HepG2 (cell line): ENCODE measurements at regions not wholly inside any gene's neighbourhood (a gene's known extent, or its start where the extent isn't known, plus 50 kb on each side); places are given as distances from the start of the nearest gene placed in this dataset.
"Not testable (repeated sequence)": the region's sequence is repeated elsewhere in the genome, so short reads cannot be mapped to it uniquely, and the experiment has no call there.

ENCODE experiments used
- ATAC-seq: fragments of 200-7000 bp; cut with Tn5 transposase; 3 replicates; pipeline ENCODE4 v1.9.1; 2020; ENCODE audit warnings: mild to moderate bottlenecking, moderate library complexity
- BruUV-seq: library from RNA; stranded (reverse); fragments of 400-500 nt; replicated peaks from 2 replicates; lab custom pipeline; 2021; lab: Mats Ljungman, UMichigan
- CTCF ChIA-PET: fragments of 300-600 bp; formaldehyde crosslinking; extraction: SDS; loops from one replicate; lab custom pipeline; 2021; ENCODE audit warnings: low total read pairs, inconsistent platforms, low intra/inter-chr PET ratio; lab: Yijun Ruan, JAX
- POLR2A ChIA-PET: fragments of 350-600 bp; sonication (Branson Sonifier 250); formaldehyde crosslinking; loops from one replicate; lab custom pipeline; 2020; ENCODE audit warnings: antibody characterized with exemption, inconsistent platforms; lab: Yijun Ruan, JAX
- DNase-seq: peaks from one replicate; pipeline ENCODE4 v3.0.0-alpha.2; 2015; ENCODE audit warnings: low spot score
- FAIRE-seq: peaks from 3 replicates; lab custom pipeline; 2011; peaks lifted over from hg19 to GRCh38; lab: Jason Lieb, UNC
- H2AFZ ChIP-seq: one replicate; pipeline ENCODE4 v1.6.1; 2011; ENCODE audit warnings: low read length, inconsistent platforms
- H3K27ac ChIP-seq: fragments of 300-600 bp; 3 replicates; pipeline ENCODE4 v1.8.0; 2011; ENCODE audit warnings: mixed run types, mild to moderate bottlenecking, mixed read lengths, low read length, inconsistent platforms; ENCODE audit not compliant: insufficient read depth; ENCODE audit errors: extremely low read length
- H3K27me3 ChIP-seq, 2 experiments: fragments of 200-600 bp in 1 of 2; 2 replicates in 1 of 2; 3 replicates in 1 of 2; pipeline versions ENCODE4 v1.6.0 to v1.8.0; 2011; ENCODE audit warnings: low read length in 2 of 2, mild to moderate bottlenecking in 2 of 2, moderate library complexity in 2 of 2, inconsistent platforms in 1 of 2; ENCODE audit not compliant: insufficient read depth in 2 of 2, control insufficient read depth in 1 of 2
- H3K36me3 ChIP-seq, 2 experiments: fragments of 200-600 bp in 1 of 2; replicated peaks in 1 of 2; 2 replicates in 1 of 2; 3 replicates in 1 of 2; pipeline versions ENCODE4 v1.5.1 to v1.8.0; 2011; ENCODE audit warnings: low read length in 2 of 2, inconsistent platforms in 1 of 2; ENCODE audit not compliant: insufficient read depth in 2 of 2, control insufficient read depth in 1 of 2
- H3K4me1 ChIP-seq: 2 replicates; pipeline ENCODE4 v1.5.1; 2012; ENCODE audit warnings: low read length, inconsistent platforms; ENCODE audit not compliant: insufficient read depth
- H3K4me2 ChIP-seq: 2 replicates; pipeline ENCODE4 v1.6.0; 2011; ENCODE audit warnings: low read depth, low read length, inconsistent platforms
- H3K4me3 ChIP-seq, 3 experiments: fragments of 200-600 bp in 1 of 3; sonication (generic), shearing (Covaris generic) in 1 of 3; replicated peaks in 1 of 3; 2 replicates each; pipeline ENCODE4 v1.5.1; 2011 to 2016; ENCODE audit warnings: low read length in 3 of 3, inconsistent platforms in 2 of 3, low read depth in 2 of 3, mild to moderate bottlenecking in 2 of 3, control low read depth in 1 of 3, mixed read lengths in 1 of 3; ENCODE audit not compliant: insufficient read depth in 1 of 3
- H3K79me2 ChIP-seq: one replicate; pipeline ENCODE4 v1.6.1; 2011; ENCODE audit warnings: low read length, inconsistent platforms; ENCODE audit not compliant: insufficient read depth
- H3K9ac ChIP-seq: 2 replicates; pipeline ENCODE4 v1.6.0; 2011; ENCODE audit warnings: mild to moderate bottlenecking, low read depth, low read length, inconsistent platforms; ENCODE audit not compliant: insufficient read depth
- H3K9me3 ChIP-seq: 2 replicates; pipeline ENCODE4 v1.5.1; 2012; ENCODE audit warnings: mild to moderate bottlenecking, low read length
- H4K20me1 ChIP-seq: 2 replicates; pipeline ENCODE4 v1.6.0; 2011; ENCODE audit warnings: inconsistent platforms, mild to moderate bottlenecking, low read length, moderate library complexity; ENCODE audit not compliant: insufficient read depth
- PCBP2 ChIP-seq: fragments of 200-400 bp; formaldehyde crosslinking; optimal IDR thresholded peaks from 2 replicates; pipeline ENCODE3; 2018; ENCODE audit warnings: low read length, low read depth; ENCODE audit not compliant: poor library complexity, severe bottlenecking
- WGBS: methylation state at CpG from one replicate; pipeline ENCODE4 v1.1.6; 2017; ENCODE audit warnings: low lambda C conversion rate; 5-methylcytosine and 5-hydroxymethylcytosine counted together
- in situ Hi-C: cut with HindIII; loops from 2 replicates; pipeline ENCODE4 v1.10.0; 2017; ENCODE audit warnings: low pct_unique_long_range_greater_than_20kb; ENCODE audit not compliant: extremely low pct_ligation_motif_present
- intact Hi-C: fragments of 100-400 bp; cut with micrococcal nuclease; formaldehyde crosslinking; loops from one replicate; pipeline ENCODE4 v1.10.0; 2022; ENCODE audit not compliant: unreplicated experiment
- TF ChIP-seq, protein P1 (sequence below): sonication (generic); formaldehyde crosslinking; IDR thresholded peaks from 2 replicates; pipeline ENCODE4 v1.8.0; 2022; ENCODE audit warnings: mild to moderate bottlenecking, missing genetic modification reagents, moderate library complexity

DNA sequence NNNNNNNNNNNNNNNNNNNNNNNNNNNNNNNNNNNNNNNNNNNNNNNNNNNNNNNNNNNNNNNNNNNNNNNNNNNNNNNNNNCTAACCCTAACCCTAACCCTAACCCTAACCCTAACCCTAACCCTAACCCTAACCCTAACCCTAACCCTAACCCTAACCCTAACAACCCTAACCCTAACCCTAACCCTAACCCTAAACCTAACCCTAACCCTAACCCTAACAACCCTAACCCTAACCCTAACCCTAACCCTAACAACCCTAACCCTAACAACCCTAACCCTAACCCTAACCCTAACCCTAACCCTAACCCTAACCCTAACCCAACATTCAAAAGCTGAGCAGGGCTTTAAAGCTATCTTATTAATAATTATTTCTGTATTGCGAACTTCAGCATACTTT lies 182.5 kb upstream of the FAM20C start:
- intact Hi-C loops, BruUV-seq, H2AFZ ChIP-seq, H3K4me2 ChIP-seq, H3K27ac ChIP-seq, H3K9me3 ChIP-seq, H3K9ac ChIP-seq, ATAC-seq, H3K4me1 ChIP-seq, H4K20me1 ChIP-seq, CTCF ChIA-PET, H3K79me2 ChIP-seq, POLR2A ChIA-PET, FAIRE-seq, DNase-seq, in situ Hi-C loops, H3K36me3 ChIP-seq, H3K27me3 ChIP-seq, H3K4me3 ChIP-seq: not testable (repeated sequence)
- no CpG with 5 or more reads among the region's 1 CpG for WGBS
- TF ChIP-seq, protein P1, sequence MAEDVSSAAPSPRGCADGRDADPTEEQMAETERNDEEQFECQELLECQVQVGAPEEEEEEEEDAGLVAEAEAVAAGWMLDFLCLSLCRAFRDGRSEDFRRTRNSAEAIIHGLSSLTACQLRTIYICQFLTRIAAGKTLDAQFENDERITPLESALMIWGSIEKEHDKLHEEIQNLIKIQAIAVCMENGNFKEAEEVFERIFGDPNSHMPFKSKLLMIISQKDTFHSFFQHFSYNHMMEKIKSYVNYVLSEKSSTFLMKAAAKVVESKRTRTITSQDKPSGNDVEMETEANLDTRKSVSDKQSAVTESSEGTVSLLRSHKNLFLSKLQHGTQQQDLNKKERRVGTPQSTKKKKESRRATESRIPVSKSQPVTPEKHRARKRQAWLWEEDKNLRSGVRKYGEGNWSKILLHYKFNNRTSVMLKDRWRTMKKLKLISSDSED (CRISPR knock-in tag): peak; percentile 94
- peak; percentile 92 for TF ChIP-seq PCBP2

DNA sequence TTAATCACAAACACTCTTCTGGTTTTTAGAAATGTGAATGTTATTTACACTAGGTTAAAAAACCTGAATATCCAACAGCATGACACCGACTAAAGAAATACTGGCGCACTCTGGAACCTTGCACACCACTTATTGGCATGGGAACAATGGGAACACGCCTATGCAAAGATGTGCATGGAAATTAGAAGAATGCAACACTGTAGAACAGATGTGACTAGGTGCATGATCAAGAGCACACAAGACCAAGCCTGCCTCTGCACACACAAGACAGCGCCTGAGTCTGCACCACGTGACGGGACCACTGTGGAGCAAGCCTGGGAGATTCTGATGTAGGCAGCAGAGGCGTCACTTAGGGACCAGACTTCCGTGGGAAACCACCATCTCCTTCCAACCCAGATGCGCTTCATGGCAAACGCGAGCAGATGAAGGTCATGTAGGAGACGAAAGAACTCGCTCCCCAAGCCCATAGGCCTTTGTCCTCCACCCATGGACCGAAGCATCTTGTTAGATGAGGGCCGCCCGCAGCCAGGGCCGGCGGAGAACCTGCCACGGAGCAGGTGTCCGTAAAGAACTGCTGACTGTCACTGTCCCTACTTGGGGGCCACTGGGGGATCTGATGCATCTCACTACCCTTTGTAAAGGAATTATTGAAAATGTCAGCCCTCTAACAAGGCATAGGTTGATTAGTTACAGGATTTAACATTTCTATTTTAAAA lies 159.6 kb upstream of the FAM20C start:
- H3K36me3 ChIP-seq, H3K27ac ChIP-seq, POLR2A ChIA-PET, H3K79me2 ChIP-seq, in situ Hi-C loops, CTCF ChIA-PET, H3K9ac ChIP-seq, BruUV-seq, H3K4me3 ChIP-seq, H4K20me1 ChIP-seq, H3K9me3 ChIP-seq, intact Hi-C loops, H3K27me3 ChIP-seq, H3K4me2 ChIP-seq, ATAC-seq, H2AFZ ChIP-seq, FAIRE-seq, H3K4me1 ChIP-seq, DNase-seq: not testable (repeated sequence)
- WGBS: no CpG with 5 or more reads among the region's 20 CpGs

DNA sequence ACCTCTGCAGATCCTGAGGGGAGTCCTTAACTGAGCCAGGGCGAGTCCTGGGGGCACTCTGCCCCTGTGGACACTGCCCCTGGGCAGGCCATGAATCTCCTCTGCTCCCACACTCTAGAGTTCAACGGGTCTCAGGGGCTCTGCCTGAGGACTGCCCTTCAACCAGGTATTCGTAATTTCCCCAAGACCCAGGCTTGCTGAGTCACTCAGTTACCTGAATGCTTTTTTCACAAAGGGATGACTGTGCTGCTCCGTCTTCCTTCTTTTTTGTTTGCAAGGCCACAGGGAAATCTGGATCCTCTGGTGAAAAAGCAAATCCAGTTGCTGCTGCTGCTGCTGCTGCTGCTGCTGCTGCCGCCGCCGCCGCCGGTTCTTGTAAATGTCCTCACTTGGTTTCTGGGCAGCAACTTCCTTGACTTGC lies 157.2 kb upstream of the FAM20C start:
- H3K36me3 ChIP-seq, H3K79me2 ChIP-seq, H4K20me1 ChIP-seq, BruUV-seq, CTCF ChIA-PET, H2AFZ ChIP-seq, H3K27ac ChIP-seq, intact Hi-C loops, H3K27me3 ChIP-seq, ATAC-seq, POLR2A ChIA-PET, H3K4me1 ChIP-seq, DNase-seq, in situ Hi-C loops, H3K9me3 ChIP-seq, H3K9ac ChIP-seq, FAIRE-seq, H3K4me3 ChIP-seq: not testable (repeated sequence)
- H3K4me2 ChIP-seq: 0 out of 2 replicates have a peak overlapping the region, but pooled peaks have one; percentile 3
- WGBS: 60% methylated on average over 8 of the region's 9 CpGs

DNA sequence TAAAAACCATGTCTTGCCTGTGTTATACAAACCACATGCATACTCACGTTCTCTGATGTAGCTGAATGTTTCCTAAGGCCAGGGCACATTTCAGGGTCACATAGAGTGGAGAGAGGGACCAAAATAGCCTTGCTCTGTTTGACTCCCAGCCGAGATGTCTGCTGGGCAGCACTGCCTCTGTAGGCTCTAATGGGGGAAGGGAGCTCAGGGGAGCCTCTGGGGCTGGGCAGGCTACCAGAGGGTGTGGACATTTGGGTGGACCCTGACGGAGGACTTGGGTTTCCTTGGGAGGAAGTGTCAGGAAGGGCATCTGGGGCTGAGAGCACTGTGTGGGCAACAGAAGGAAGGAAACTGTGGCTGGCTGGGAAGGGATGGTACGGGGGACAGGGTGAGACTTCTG lies 155.8 kb upstream of the FAM20C start:
- intact Hi-C loops, H3K4me1 ChIP-seq, BruUV-seq, ATAC-seq, FAIRE-seq, H4K20me1 ChIP-seq, POLR2A ChIA-PET, H3K36me3 ChIP-seq, in situ Hi-C loops, H3K79me2 ChIP-seq, H3K27me3 ChIP-seq, H2AFZ ChIP-seq, H3K4me3 ChIP-seq, H3K9ac ChIP-seq, H3K9me3 ChIP-seq, CTCF ChIA-PET, DNase-seq, H3K27ac ChIP-seq, H3K4me2 ChIP-seq: not testable (repeated sequence)
- WGBS: no CpG with 5 or more reads among the region's 4 CpGs
